Progenitor cell of endocrine pancreas (in vitro differentiated cells): ENCODE measurements at regions not wholly inside any gene's neighbourhood (a gene's known extent, or its start where the extent isn't known, plus 50 kb on each side); places are given as distances from the start of the nearest gene placed in this dataset.

Experiments used
- DNase-seq: peaks from one replicate; pipeline ENCODE4 v3.0.0; 2021; ENCODE audit warnings: low spot score; ENCODE audit not compliant: unreplicated experiment
- H3K27ac Mint-ChIP-seq: 2 replicates; pipeline ENCODE4 v1.8.0; 2021; ENCODE audit warnings: mild to moderate bottlenecking, moderate library complexity, mixed read lengths
- H3K27me3 Mint-ChIP-seq: 2 replicates; pipeline ENCODE4 v1.8.0; 2021; ENCODE audit warnings: mixed read lengths
- H3K36me3 Mint-ChIP-seq: 2 replicates; pipeline ENCODE4 v1.8.0; 2022; ENCODE audit warnings: mixed read lengths; ENCODE audit not compliant: insufficient read depth
- H3K4me1 Mint-ChIP-seq: 2 replicates; pipeline ENCODE4 v1.8.0; 2021; ENCODE audit warnings: low read depth, mixed read lengths
- H3K4me3 Mint-ChIP-seq: 2 replicates; pipeline ENCODE4 v1.8.0; 2021; ENCODE audit warnings: low read depth, mild to moderate bottlenecking, moderate library complexity, mixed read lengths
- H3K9me3 Mint-ChIP-seq: 2 replicates; pipeline ENCODE4 v1.8.0; 2021; ENCODE audit warnings: low read depth, mixed read lengths
- TF ChIP-seq, protein P1 (sequence below): fragments of 200-600 bp; sonication (generic); IDR thresholded peaks from one replicate; pipeline ENCODE4 v1.5.0; 2021; ENCODE audit warnings: antibody characterized with exemption, mild to moderate bottlenecking; ENCODE audit not compliant: unreplicated experiment

DNA sequence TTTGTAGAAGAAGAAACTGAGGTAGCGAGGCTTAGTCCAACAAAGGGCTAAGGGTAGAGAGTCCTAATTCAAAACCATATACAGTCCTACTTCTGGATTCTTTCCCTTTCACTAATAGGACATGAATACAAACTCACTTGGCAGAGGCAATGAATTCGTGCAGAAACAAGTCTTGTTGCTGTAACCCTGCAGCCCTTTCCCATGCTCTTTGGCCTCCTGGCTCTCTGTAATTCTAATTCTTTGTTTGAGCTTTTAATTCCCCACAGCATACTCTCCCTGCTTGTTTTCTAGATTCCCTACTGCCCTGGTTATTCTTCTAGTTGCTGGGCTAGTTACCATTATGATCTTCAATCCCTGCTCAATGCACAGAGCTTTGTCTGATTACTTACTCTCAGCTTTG, 381.4 kb downstream of the ETNK1 start:
- H3K36me3 Mint-ChIP-seq, result no peaks in the 10 kb centered on the region
- H3K4me3 Mint-ChIP-seq, result no peak overlapping the region
- no peaks in the 10 kb centered on the region for H3K27me3 Mint-ChIP-seq
- TF ChIP-seq, protein P1, sequence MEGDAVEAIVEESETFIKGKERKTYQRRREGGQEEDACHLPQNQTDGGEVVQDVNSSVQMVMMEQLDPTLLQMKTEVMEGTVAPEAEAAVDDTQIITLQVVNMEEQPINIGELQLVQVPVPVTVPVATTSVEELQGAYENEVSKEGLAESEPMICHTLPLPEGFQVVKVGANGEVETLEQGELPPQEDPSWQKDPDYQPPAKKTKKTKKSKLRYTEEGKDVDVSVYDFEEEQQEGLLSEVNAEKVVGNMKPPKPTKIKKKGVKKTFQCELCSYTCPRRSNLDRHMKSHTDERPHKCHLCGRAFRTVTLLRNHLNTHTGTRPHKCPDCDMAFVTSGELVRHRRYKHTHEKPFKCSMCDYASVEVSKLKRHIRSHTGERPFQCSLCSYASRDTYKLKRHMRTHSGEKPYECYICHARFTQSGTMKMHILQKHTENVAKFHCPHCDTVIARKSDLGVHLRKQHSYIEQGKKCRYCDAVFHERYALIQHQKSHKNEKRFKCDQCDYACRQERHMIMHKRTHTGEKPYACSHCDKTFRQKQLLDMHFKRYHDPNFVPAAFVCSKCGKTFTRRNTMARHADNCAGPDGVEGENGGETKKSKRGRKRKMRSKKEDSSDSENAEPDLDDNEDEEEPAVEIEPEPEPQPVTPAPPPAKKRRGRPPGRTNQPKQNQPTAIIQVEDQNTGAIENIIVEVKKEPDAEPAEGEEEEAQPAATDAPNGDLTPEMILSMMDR, result no peak
- DNase-seq, result no peak
- no peak overlapping the region for H3K27ac Mint-ChIP-seq
- no peaks in the 10 kb centered on the region for H3K4me1 Mint-ChIP-seq
- no peaks in the 10 kb centered on the region for H3K9me3 Mint-ChIP-seq

DNA sequence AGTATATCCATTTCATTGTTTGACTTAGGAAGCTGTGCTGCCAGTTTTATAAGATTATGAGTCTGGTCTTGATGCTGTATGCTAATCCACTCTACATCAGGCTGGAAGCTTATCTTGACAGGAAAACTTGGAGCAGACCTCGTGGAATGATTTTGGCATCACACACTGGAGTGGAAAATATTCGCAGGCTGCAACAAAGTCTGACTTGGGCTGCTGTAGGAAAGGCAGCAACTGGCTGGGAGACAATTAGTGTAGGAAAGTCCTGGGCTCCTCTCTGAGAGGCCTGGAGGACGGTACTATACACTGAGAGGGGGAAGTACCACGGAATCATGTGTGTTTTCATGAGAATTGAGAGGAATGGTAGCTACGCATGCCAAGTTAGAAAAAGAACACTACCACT, 383.7 kb downstream of the ETNK1 start:
- Mint-ChIP-seq H3K36me3 (no peaks in the 10 kb centered on the region), H3K9me3 (peaks cover 6% of the 10 kb centered on the region), H3K4me3 (no peak overlapping the region), H3K4me1 (no peaks in the 10 kb centered on the region), H3K27me3 (no peaks in the 10 kb centered on the region), H3K27ac (no peak overlapping the region)
- TF ChIP-seq, protein P1, result no peak
- no peak for DNase-seq

DNA sequence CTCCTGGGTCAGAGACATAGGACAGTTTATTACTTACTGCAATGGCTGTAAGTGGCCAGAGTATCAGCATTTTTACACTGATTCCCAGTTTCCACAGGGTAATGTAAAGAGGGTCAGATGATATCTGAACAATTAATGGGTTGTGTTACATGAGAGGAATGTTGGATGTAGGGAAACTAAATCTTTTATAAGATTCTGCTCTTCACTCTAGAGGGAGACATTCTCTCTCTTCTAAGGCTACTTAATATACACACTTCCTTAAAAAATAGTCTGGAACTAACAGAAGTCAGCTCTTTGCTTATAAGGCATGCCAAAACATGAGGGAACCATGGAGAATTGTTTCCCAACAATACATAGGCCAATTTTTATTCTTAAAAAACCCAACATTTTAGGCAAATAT, 389.8 kb downstream of the ETNK1 start:
- no peaks in the 10 kb centered on the region for H3K4me1 Mint-ChIP-seq
- no peaks in the 10 kb centered on the region for H3K27me3 Mint-ChIP-seq
- TF ChIP-seq, protein P1, result no peak
- H3K9me3 Mint-ChIP-seq, result peaks cover 13% of the 10 kb centered on the region
- no peak overlapping the region for H3K27ac Mint-ChIP-seq
- no peaks in the 10 kb centered on the region for H3K36me3 Mint-ChIP-seq
- no peak overlapping the region for H3K4me3 Mint-ChIP-seq
- no peak for DNase-seq

DNA sequence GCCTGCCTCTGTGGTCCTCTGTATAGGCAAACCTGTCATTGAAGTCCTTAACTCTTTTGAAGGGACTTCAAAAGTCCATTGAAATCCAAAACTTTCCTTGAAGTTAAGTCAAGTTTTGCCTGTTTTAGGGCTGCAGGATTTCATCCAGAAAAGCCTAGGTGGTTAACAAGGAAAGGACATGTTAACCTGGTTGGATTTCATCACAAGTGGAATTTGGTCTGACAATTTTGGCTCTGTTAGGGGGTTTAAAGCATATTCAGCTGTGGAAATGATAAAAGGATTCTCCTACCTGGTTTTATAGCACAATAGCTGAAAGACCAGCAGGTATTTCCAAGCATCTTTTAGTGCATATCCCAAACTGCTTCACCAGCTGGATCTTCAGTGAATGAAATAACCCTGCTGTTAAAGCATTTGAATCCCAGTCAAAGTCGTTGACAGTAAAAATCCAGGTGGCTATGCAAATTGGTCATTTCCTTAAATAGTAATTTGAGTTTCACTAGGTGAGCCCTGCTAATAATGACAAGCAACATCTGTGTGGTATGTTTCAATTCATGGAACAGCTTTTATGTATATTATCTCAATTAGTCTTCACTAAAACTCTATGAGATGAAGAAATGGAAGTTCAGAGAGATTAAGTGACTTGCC, 400.5 kb downstream of the ETNK1 start:
- TF ChIP-seq, protein P1, result no peak
- Mint-ChIP-seq H3K36me3 (no peaks in the 10 kb centered on the region), H3K4me1 (peaks cover 16% of the 10 kb centered on the region), H3K4me3 (no peak overlapping the region), H3K9me3 (no peaks in the 10 kb centered on the region), H3K27ac (no peak overlapping the region), H3K27me3 (no peaks in the 10 kb centered on the region)
- no peak for DNase-seq

DNA sequence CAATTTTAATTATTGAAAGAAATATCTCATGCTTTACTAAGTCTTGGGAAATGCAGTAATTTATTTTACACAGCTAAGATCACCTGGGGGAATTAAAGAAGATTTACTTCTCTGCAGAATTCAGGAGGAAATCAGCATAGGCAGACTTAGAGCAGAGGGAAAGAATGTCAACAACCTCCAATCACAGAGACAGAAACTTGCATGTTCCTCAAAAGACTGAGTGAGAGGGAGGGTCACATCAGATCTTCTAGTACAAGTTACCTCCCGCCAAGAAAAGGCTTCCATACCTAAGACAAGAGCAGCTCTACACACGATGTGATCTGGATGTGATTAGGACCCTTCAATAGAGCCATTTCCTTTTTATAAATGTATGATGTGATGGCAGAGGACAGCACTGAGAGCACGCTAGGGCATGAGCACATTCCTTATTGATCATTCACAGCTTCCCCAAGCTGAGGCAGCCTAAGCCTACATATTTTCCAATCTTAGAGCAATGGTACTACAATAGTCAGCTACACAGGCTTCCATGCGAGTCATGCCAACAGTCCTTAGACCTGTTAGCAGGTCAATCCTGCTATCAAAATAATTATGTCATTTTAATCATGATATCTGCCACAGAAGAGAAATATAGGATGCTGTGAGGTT, 403.3 kb downstream of the ETNK1 start:
- no peak for DNase-seq
- peaks cover 16% of the 10 kb centered on the region for H3K4me1 Mint-ChIP-seq
- no peak overlapping the region for H3K4me3 Mint-ChIP-seq
- H3K27ac Mint-ChIP-seq, result no peak overlapping the region
- TF ChIP-seq, protein P1, result no peak
- no peaks in the 10 kb centered on the region for H3K36me3 Mint-ChIP-seq
- H3K27me3 Mint-ChIP-seq, result no peaks in the 10 kb centered on the region
- H3K9me3 Mint-ChIP-seq, result no peaks in the 10 kb centered on the region
